ENCODE measurements at regions not wholly inside any gene's neighbourhood (a gene's known extent, or its start where the extent isn't known, plus 50 kb on each side); places are given as distances from the start of the nearest gene placed in this dataset.

DNA sequence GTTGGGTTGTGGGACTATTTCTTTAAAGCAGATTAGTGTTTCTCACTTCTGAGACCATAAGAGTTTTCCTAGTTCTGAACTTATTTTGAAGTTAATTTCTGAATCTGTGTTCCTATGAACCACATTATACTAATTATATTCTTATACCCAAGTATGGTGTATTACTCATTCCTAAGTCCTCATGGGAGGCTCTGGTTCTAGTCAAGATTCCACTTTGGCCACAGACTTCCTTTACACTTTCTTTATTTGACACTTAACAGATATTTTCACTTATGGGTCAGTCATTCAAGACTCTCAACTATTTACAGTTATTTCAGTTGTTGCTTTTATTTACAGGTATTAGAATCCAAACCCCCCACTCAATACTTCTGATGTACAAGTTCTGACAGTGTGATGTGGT lies 937.2 kb upstream of the TYRP1 start:
- no peak for DNase-seq

- DNase-seq, result no peak
These were observed 935.8 kb upstream of the TYRP1 start for GRCh38 chr9:11757408-11757807.

GRCh38 chr9:11758016-11758415 lies 935.2 kb upstream of the TYRP1 start:
- peak; percentile 8 for DNase-seq

DNA sequence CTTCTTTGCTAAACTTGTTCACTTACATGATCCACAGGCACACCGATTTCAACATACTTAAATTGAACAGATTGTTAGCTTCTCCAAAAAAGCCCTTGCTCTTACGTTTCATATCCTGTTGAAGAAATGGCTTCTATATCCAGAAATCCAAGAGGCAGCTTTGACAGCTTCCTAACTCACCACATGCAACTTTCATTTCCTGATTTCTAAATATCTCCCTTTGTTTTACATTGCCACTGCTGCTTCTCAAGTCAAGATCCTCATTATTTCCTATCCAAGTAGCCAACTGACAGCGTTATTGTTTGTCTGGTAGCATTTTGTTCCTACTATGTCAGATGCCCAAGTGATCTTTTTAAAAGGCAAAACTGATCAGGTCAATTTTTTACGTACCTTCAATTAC lies 913.2 kb upstream of the TYRP1 start:
- DNase-seq, result no peak

GRCh38 chr9:11792870-11793269 lies 900.3 kb upstream of the TYRP1 start:
- no peak for DNase-seq

DNA sequence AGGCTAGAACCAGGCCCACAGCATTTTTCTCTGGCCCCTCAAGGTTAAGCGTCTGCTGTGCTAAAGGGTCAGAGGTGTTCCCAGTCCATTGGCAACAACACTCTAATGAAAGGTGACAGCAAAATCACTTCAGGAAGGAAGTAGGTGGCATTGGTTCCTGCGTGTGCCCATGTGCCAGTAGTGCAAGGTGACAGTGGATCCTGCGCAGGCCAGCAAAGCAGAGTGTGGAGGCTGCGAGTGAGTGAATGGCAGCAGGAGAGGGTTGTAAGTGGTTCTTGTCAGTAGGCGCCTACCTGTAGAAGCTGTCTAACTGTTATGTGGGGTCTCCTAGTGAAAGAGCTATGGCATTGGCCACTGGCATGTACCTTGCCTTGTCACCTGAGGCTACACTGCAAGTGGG lies 898.2 kb upstream of the TYRP1 start:
- DNase-seq, result no peak

GRCh38 chr9:11805969-11806368 lies 887.2 kb upstream of the TYRP1 start:
- DNase-seq, result no peak

DNA sequence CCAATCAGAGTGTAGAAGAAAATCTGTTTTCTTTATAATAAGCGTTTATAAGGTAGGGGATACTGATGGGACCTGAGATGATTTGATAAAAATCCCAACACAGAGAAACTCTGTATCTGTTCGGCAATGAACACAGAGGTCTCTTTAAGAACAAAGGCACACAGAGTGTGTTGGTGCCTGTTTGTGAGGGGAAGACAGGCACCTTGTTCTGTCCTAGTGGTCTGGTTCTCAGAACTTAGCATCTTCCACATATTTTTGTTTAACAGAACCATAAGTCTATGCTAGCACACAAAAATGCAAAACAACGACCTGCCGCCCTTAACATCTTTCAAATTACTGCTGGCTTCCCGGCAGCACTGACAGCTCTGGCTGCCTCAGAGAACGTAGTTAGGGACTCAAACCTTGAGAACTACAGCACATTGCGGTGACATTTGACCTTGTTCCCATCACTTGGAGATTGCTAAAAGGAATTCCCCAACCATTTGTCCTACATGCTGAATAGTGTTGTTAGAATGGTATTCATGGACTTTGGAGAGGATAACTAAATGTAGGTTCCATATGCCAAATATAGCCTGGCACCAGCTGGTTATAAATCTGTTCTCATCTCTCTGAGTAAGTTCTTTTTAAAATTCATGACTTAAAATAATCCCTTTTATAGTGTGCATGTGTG lies 871.7 kb upstream of the TYRP1 start:
- DNase-seq, result no peak

- DNase-seq, result no peak
These were observed 865.0 kb upstream of the TYRP1 start for GRCh38 chr9:11828201-11828600.

DNA sequence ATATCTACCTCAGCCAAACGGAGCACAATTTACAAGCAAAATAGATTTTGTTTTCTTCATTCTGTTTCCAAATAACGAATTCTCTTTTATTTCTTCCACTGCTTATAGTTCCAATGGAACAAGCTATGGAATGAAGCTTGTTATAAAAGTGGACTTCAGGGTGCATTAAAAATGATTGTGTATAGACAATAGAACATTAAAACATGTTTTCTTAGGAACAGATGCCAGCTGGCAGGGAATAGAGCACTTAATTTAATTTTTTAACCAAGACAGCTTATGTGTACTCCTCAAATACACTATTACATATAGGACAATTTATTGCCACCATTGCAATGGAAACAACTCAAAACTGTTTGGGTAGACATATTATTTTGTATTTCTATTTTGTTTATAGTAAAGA lies 860.1 kb upstream of the TYRP1 start:
- DNase-seq, result peak; percentile 14

DNA sequence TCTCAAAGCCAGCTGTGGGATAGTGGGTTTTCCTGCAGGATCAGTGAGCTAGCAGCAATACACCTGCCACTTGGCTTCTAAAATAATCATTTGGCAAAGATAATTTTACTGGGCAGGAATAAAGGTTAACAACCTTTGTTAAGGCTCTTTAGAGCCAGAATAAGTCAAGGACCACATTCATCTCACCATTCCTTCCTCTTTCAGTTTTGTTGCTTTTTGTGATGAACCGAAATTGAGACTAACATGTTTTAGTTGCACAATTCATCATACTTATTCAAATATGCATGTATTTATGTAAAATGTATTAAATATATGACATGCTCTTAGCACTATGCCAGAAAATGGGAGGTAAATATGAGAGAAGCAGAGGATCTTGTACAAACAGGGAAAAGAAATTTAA lies 824.4 kb upstream of the TYRP1 start:
- peak; percentile 25 for DNase-seq

GRCh38 chr9:11871852-11872251 lies 821.3 kb upstream of the TYRP1 start:
- peak; percentile 91 for DNase-seq

DNA sequence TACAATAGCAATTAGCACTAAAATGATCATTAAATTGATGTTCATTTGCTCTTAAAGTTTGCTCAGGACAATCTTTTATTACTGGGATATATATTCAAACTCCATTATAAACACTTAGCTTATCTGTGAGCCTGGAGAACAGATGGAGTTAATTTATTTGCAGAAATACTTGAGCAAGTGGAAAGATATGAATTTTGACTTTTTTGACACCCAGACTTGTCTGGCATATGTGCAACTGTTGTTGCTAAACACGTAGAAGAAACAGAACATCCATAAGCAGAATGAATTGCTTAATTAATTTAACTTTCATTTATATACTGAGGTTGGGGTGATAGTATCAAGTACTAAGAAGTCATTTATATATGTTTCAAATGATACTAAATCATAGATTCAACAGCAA lies 820.7 kb upstream of the TYRP1 start:
- DNase-seq, result peak; percentile 87

DNA sequence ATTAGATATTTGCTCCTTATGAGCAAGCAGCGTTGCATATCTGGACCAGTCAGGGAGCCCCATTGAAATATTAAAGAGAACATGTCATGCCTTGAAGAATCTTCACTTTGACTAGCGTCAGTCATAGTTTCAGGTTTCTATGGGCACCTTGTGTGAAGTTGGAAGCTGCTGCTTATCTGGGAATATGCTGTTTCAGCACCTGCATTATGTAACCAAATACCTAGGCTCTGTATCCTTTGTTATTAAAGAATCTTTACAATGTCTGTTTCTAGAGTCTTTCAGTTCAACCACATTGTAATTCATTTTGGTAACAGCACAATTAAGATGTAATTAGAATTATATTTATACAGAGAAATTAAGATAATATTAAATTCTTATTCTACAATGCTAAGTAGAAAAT lies 818.8 kb upstream of the TYRP1 start:
- peak; percentile 26 for DNase-seq

- DNase-seq, result no peak
These were observed 800.8 kb upstream of the TYRP1 start for GRCh38 chr9:11892401-11892800.

DNA sequence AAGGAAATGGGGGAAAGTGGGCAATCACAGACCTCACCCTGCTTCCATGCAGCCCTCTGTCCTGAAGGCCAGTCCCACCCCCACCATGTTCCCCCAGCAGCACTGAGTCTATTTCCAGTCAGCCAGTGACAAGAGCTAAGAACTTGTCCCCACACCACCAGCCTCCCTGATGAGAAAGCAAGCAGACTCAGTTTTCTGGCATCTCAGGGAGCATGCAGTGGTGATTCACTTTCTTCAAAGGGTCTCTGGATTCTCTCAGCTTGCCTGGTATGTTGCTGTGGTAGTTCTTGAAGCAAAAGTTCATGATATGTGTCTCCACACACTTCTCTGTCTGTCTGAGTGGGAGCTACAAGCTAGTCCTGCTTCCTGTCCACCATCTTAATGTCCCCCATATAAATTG lies 799.9 kb upstream of the TYRP1 start:
- no peak for DNase-seq

- DNase-seq, result no peak
These were observed 799.0 kb upstream of the TYRP1 start for GRCh38 chr9:11894136-11894535.

DNA sequence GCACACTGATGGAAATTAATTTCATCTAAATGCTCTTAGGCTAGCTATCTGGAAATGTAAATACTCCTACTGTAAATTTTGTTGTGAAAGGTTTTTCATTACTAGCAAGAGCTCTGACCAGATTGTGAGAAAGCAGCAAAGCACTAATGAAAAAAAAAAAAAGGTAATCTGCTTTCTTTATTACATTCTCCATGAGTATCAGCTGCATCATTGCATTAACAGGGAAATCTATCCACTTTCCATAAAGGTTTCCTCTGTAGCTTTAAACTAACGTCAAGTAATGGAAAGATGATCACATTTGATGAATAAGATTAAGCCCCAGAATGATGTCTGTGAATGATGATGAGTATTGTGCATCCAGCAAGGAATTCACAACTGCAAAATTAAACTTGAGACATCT lies 790.6 kb upstream of the TYRP1 start:
- no peak for DNase-seq

GRCh38 chr9:11915699-11916098 lies 777.5 kb upstream of the TYRP1 start:
- no peak for DNase-seq

DNA sequence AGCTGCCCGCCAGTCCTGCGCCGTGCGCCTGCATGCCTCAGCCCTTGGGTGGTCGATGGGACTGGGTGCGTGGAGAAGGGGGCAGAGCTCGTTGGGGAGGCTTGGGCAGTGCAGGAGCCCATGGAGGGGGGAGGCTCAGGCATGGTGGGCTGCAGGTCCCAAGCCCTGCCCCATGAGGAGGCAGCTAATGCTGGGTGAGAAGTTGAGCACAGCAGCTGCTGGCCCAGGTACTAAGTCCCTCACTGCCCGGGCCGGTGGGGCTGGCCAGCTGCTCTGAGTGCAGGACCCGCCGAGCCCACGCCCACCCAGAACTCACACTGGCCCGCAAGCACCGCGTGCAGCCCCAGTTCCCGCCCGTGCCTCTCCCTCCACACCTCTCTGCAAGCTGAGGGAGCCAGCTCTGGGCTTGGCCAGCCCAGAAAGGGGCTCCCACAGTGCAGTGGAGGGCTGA lies 764.3 kb upstream of the TYRP1 start:
- no peak for DNase-seq

GRCh38 chr9:11931109-11931508 lies 762.1 kb upstream of the TYRP1 start:
- no peak for DNase-seq

DNA sequence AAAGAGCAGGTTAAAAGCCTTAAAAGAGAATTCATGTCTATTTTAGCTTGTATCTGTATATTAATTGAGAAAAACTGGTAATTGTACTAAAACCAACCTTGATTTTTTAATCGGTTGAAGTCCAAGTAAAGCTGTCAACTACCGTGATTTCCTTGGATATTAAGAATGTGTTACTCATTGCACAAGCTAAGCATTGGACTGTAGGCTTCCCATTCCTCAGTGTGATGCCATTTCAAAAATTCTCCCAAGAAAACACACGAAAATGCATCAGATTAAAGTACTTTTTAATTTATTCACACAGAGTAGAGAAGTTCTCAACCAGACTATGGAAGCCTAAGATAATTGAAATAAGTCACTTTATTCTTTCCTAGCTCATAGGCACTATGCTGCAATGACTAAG lies 761.4 kb upstream of the TYRP1 start:
- DNase-seq, result no peak

DNA sequence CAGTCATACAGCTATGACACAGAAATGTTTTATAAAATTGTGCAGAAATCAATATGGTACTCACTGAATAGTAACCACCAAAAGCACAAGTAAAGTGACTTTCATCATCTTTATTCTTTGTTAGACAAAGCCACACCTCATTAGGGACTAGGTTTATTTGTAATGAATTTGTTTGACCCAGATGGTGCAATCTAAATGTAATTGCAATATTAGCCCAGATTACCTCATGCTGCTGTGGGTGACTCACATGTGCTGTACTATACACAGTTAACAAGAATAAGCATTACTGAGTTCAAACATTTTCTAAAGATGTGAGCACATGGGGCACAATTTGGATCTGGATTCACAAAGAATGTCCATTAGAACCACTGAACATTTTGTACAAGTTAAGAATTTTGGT lies 759.3 kb upstream of the TYRP1 start:
- DNase-seq, result peak; percentile 91

DNA sequence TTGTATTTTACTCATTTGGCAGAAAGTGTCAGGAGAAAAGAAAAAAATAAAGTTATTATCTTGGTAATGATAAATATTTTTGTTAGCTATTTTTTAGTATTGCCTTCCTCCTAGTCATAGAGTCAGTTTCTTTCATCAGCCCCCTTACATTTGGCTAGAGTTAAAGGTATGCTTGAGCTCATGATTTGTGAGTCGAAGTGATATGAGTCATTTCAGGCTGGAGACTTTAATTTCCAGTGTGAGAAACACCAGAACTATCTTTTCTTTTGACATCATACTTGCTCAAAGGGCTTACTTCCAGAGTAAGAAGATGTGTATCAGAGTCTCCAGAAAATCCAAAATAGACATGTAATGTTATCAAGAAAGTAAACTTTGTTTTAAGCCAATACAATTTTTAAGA lies 746.7 kb upstream of the TYRP1 start:
- no peak for DNase-seq

DNA sequence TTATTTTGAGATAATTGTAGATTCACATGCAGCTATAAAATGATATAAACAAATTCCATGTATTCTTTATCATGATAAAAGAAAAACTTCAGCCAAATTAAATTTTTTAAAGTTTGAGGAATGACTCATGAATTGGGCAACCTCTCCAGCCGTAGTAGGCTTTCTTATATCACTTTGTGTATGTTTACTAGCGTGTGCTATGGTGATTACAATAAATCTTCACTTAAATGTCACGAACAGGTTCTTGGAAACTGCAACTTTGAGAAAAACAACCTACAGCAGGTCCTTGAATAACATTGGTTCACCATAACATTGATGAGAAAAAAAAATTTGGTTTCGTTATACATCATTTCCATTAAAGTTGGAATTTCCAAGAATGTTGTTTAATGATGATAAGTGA lies 730.9 kb upstream of the TYRP1 start:
- no peak for DNase-seq

DNA sequence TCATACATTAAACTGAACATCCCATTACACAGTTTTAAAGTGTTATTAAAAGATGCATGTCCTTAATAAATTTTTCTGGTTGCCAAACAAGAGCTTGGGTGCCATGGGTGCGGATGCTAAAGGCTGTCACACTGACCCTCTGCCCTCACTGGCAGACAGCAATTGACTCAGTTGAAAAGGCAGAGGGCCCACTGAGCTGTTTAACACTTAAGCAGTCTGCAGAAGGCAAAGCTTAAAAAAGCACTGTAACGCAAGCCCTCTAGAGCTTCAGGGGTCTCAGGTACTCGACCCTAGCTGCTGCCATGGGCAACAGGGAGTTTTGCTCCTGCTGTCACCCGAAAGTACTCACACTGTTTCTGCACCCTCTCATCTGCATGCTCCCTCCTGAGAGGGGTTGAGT lies 726.4 kb upstream of the TYRP1 start:
- DNase-seq, result peak; percentile 68

Data from NCI-H69 (cell line).